ENCODE measurements at regions not wholly inside any gene's neighbourhood (a gene's known extent, or its start where the extent isn't known, plus 50 kb on each side); places are given as distances from the start of the nearest gene placed in this dataset.

- Mint-ChIP-seq H3K4me1 (peaks cover 21% of the 10 kb centered on the region), H3K9me3 (peaks cover 36% of the 10 kb centered on the region), H3K27ac (no peak overlapping the region), H3K36me3 (peaks cover 32% of the 10 kb centered on the region), H3K4me3 (no peak overlapping the region), H3K27me3 (ENCODE audit: low read depth) (0 out of 2 replicates have a peak, but pooled peaks cover 2% of the 10 kb centered on the region)
- ChIA-PET CTCF (no interaction called here), POLR2A (interaction anchor here (0.7 kb wide), 1 partner anchor 358 kb away, joined by 4 read pairs; no protein-coding TSS in a partner anchor)
- ATAC-seq (no peak), DNase-seq (ENCODE audit: low spot score) (no peak)
- TF ChIP-seq NFE2L1 (CRISPR knock-in tag; IDR thresholded peaks at IDR 0.05) (no peak), SMAD3 (CRISPR knock-in tag; IDR thresholded peaks at IDR 0.05; ENCODE audit: borderline replicate concordance) (no peak), FOXP1 (CRISPR knock-in tag; IDR thresholded peaks at IDR 0.05; ENCODE audit: borderline replicate concordance) (no peak), ESRRA (CRISPR knock-in tag; IDR thresholded peaks at IDR 0.05; ENCODE audit: borderline replicate concordance) (no peak)
Measured at GRCh38 chr5:163309914-163310313, 127.5 kb upstream of the CCNG1 start.

GRCh38 chr5:163310997-163311396, 126.4 kb upstream of the CCNG1 start:
- Mint-ChIP-seq H3K36me3 (peaks cover 32% of the 10 kb centered on the region), H3K9me3 (peaks cover 42% of the 10 kb centered on the region), H3K27ac (no peak overlapping the region), H3K4me3 (no peak overlapping the region), H3K4me1 (peaks cover 23% of the 10 kb centered on the region), H3K27me3 (ENCODE audit: low read depth) (0 out of 2 replicates have a peak, but pooled peaks cover 2% of the 10 kb centered on the region)
- TF ChIP-seq JUN (CRISPR knock-in tag; IDR thresholded peaks at IDR 0.05) = no peak
- TF ChIP-seq ATF1 (CRISPR knock-in tag; IDR thresholded peaks at IDR 0.05) = no peak
- TF ChIP-seq ZBTB43 (CRISPR knock-in tag; IDR thresholded peaks at IDR 0.05) = no peak
- TF ChIP-seq IRF2 (CRISPR knock-in tag; IDR thresholded peaks at IDR 0.05; ENCODE audit: borderline replicate concordance, low read depth) = no peak
- no peak for TF ChIP-seq PRRX2 (CRISPR knock-in tag; IDR thresholded peaks at IDR 0.05)
- TF ChIP-seq JAZF1 (CRISPR knock-in tag; IDR thresholded peaks at IDR 0.05) = no peak
- TF ChIP-seq AFF4 (CRISPR knock-in tag; IDR thresholded peaks at IDR 0.05; ENCODE audit: borderline replicate concordance) = no peak
- no peak for TF ChIP-seq KAT7 (CRISPR knock-in tag; IDR thresholded peaks at IDR 0.05; ENCODE audit: borderline replicate concordance)
- no peak for TF ChIP-seq ZNF423 (CRISPR knock-in tag; IDR thresholded peaks at IDR 0.05)
- TF ChIP-seq CREB1 (CRISPR knock-in tag; IDR thresholded peaks at IDR 0.05) = no peak
- TF ChIP-seq GRHL2 (CRISPR knock-in tag; IDR thresholded peaks at IDR 0.05; ENCODE audit: insufficient replicate concordance, severe bottlenecking) = no peak
- TF ChIP-seq ELF4 (CRISPR knock-in tag; IDR thresholded peaks at IDR 0.05; ENCODE audit: low read depth) = no peak
- ATAC-seq (no peak), DNase-seq (ENCODE audit: low spot score) (no peak)
- POLR2A ChIA-PET = no interaction called here
- CTCF ChIA-PET = no interaction called here

GRCh38 chr5:163312598-163312997, 124.8 kb upstream of the CCNG1 start:
- Mint-ChIP-seq H3K27me3 (ENCODE audit: low read depth) (0 out of 2 replicates have a peak, but pooled peaks cover 2% of the 10 kb centered on the region), H3K36me3 (peaks cover 32% of the 10 kb centered on the region), H3K4me1 (peaks cover 23% of the 10 kb centered on the region), H3K9me3 (peaks cover 42% of the 10 kb centered on the region), H3K27ac (no peak overlapping the region), H3K4me3 (no peak overlapping the region)
- DNase-seq (ENCODE audit: low spot score) = no peak
- no peak for ATAC-seq
- ChIA-PET CTCF (no interaction called here), POLR2A (no interaction called here)
- TF ChIP-seq NFATC4 (CRISPR knock-in tag; IDR thresholded peaks at IDR 0.05) (no peak), ATF2 (CRISPR knock-in tag; IDR thresholded peaks at IDR 0.05; ENCODE audit: borderline replicate concordance, low read depth) (no peak), ZNF232 (CRISPR knock-in tag; IDR thresholded peaks at IDR 0.05) (no peak), ZNF281 (CRISPR knock-in tag; IDR thresholded peaks at IDR 0.05) (no peak)

Data from WTC11 (cell line).